ENCODE measurements at regions not wholly inside any gene's neighbourhood (a gene's known extent, or its start where the extent isn't known, plus 50 kb on each side); places are given as distances from the start of the nearest gene placed in this dataset.
A peak's percentile ranks its signal among the peaks of the same experiment; 100 is the strongest.
"Not testable (repeated sequence)": the region's sequence is repeated elsewhere in the genome, so short reads cannot be mapped to it uniquely, and the experiment has no call there.

DNA sequence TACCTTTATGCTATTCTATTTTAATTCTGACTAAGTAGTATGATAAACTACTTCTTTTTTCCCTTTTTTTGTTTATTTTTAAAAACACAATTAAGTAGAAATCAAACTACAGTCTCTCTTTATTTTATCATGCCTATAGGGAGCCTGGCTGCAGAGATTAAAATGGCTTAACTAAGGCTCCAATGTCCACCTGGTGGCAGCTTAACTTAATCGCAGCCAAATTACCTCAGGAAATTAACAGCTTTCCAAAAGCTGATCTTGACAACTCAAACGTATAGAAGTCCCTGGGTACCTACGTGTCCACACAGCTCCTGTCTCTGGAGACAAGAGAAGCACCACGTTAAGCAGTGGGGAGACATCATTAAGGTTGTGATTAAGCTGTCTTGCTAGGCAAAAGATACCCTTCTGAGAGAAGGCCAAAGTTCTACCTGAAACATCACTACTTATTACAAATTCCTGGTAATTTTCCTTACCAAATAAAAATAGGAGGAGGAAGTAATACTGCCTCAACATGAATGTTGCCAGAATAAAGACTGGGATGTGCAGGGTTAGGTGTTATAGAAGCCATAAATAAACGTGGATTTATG is 63.2 kb upstream of the SNX19 start:
- H3K27me3 ChIP-seq (replicated peaks; ENCODE audit: control insufficient read depth, insufficient read depth, low read length): no peaks in the 10 kb centered on the region
- H3K36me3 ChIP-seq (ENCODE audit: control insufficient read depth, insufficient read depth, low read length): no peaks in the 10 kb centered on the region
- DNase-seq (ENCODE audit: extremely low read depth, insufficient read length): no peak
- H3K4me3 ChIP-seq (replicated peaks; ENCODE audit: low read depth, low read length): no peak overlapping the region
- TF ChIP-seq, protein P1, sequence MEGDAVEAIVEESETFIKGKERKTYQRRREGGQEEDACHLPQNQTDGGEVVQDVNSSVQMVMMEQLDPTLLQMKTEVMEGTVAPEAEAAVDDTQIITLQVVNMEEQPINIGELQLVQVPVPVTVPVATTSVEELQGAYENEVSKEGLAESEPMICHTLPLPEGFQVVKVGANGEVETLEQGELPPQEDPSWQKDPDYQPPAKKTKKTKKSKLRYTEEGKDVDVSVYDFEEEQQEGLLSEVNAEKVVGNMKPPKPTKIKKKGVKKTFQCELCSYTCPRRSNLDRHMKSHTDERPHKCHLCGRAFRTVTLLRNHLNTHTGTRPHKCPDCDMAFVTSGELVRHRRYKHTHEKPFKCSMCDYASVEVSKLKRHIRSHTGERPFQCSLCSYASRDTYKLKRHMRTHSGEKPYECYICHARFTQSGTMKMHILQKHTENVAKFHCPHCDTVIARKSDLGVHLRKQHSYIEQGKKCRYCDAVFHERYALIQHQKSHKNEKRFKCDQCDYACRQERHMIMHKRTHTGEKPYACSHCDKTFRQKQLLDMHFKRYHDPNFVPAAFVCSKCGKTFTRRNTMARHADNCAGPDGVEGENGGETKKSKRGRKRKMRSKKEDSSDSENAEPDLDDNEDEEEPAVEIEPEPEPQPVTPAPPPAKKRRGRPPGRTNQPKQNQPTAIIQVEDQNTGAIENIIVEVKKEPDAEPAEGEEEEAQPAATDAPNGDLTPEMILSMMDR (IDR thresholded peaks at IDR 0.05; ENCODE audit: insufficient read depth, low read length, poor library complexity, severe bottlenecking): peak; percentile 43

- no peaks in the 10 kb centered on the region for H3K27me3 ChIP-seq (replicated peaks; ENCODE audit: control insufficient read depth, insufficient read depth, low read length)
- TF ChIP-seq, protein P1 (IDR thresholded peaks at IDR 0.05; ENCODE audit: insufficient read depth, low read length, poor library complexity, severe bottlenecking): no peak
- DNase-seq (ENCODE audit: extremely low read depth, insufficient read length): no peak
- H3K36me3 ChIP-seq (ENCODE audit: control insufficient read depth, insufficient read depth, low read length): no peaks in the 10 kb centered on the region
- no peak overlapping the region for H3K4me3 ChIP-seq (replicated peaks; ENCODE audit: low read depth, low read length)
Observed at GRCh38 chr11:130980071-130980862, 64.0 kb upstream of the SNX19 start.

GRCh38 chr11:130984241-130984640 is 68.0 kb upstream of the SNX19 start:
- H3K4me3 ChIP-seq (replicated peaks; ENCODE audit: low read depth, low read length); H3K36me3 ChIP-seq (ENCODE audit: control insufficient read depth, insufficient read depth, low read length); H3K27me3 ChIP-seq (replicated peaks; ENCODE audit: control insufficient read depth, insufficient read depth, low read length); DNase-seq (ENCODE audit: extremely low read depth, insufficient read length): not testable (repeated sequence)

GRCh38 chr11:130992788-130993187 is 76.5 kb upstream of the SNX19 start:
- Histone ChIP-seq H3K36me3 (ENCODE audit: control insufficient read depth, insufficient read depth, low read length) (no peaks in the 10 kb centered on the region), H3K4me3 (replicated peaks; ENCODE audit: low read depth, low read length) (no peak overlapping the region), H3K27me3 (replicated peaks; ENCODE audit: control insufficient read depth, insufficient read depth, low read length) (no peaks in the 10 kb centered on the region)
- DNase-seq (ENCODE audit: extremely low read depth, insufficient read length): no peak
- TF ChIP-seq, protein P1 (IDR thresholded peaks at IDR 0.05; ENCODE audit: insufficient read depth, low read length, poor library complexity, severe bottlenecking): no peak

DNA sequence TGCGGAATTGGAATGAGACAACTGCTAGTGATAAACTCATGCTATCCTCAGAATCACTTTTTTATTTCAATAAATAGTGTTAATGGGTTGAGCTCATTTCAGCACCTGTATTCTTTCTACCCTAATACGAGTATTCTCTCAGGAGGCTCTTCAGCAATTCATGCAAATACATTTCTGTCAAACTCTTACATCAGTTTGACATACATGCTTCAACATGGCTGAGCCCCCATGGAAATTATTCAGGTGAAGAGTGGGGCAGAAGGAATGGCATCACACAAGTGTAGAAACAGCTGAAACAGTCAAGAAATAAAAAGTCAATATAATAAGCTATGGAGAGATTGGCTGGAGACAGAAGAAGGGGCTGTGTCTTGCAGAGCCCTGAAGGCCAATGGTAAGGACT is 77.8 kb upstream of the SNX19 start:
- DNase-seq (ENCODE audit: extremely low read depth, insufficient read length): no peak
- no peaks in the 10 kb centered on the region for H3K27me3 ChIP-seq (replicated peaks; ENCODE audit: control insufficient read depth, insufficient read depth, low read length)
- H3K36me3 ChIP-seq (ENCODE audit: control insufficient read depth, insufficient read depth, low read length): no peaks in the 10 kb centered on the region
- no peak overlapping the region for H3K4me3 ChIP-seq (replicated peaks; ENCODE audit: low read depth, low read length)
- TF ChIP-seq, protein P1 (IDR thresholded peaks at IDR 0.05; ENCODE audit: insufficient read depth, low read length, poor library complexity, severe bottlenecking): no peak

DNA sequence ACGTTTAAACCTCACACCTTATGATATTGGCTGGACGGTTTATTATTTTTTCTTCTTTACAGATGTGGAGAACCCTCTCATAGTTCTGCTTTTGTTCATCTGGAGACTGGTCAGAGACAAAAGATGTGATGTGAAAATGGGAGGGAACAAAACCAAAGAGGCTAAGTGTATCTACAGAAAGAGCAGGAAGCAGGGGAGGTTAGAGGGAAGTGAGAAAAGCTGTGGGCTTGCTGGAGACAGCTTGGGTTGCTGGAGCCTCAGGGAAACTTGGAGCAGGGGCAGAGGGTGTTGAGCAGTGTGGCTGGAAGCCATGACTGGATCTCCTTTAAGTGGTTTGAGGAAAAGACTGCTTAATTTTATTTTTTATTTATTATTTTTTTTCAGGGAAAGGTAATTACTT is 79.0 kb upstream of the SNX19 start:
- H3K36me3 ChIP-seq (ENCODE audit: control insufficient read depth, insufficient read depth, low read length): no peaks in the 10 kb centered on the region
- H3K27me3 ChIP-seq (replicated peaks; ENCODE audit: control insufficient read depth, insufficient read depth, low read length): no peaks in the 10 kb centered on the region
- DNase-seq (ENCODE audit: extremely low read depth, insufficient read length): no peak
- H3K4me3 ChIP-seq (replicated peaks; ENCODE audit: low read depth, low read length): no peak overlapping the region
- TF ChIP-seq, protein P1 (IDR thresholded peaks at IDR 0.05; ENCODE audit: insufficient read depth, low read length, poor library complexity, severe bottlenecking): no peak

Data from GM06990 (cell line).